ENCODE measurements at regions not wholly inside any gene's neighbourhood (a gene's known extent, or its start where the extent isn't known, plus 50 kb on each side); places are given as distances from the start of the nearest gene placed in this dataset.

- TF ChIP-seq EP300 (IDR thresholded peaks at IDR 0.05; ENCODE audit: low read depth) = no peak
- TF ChIP-seq, protein P1, sequence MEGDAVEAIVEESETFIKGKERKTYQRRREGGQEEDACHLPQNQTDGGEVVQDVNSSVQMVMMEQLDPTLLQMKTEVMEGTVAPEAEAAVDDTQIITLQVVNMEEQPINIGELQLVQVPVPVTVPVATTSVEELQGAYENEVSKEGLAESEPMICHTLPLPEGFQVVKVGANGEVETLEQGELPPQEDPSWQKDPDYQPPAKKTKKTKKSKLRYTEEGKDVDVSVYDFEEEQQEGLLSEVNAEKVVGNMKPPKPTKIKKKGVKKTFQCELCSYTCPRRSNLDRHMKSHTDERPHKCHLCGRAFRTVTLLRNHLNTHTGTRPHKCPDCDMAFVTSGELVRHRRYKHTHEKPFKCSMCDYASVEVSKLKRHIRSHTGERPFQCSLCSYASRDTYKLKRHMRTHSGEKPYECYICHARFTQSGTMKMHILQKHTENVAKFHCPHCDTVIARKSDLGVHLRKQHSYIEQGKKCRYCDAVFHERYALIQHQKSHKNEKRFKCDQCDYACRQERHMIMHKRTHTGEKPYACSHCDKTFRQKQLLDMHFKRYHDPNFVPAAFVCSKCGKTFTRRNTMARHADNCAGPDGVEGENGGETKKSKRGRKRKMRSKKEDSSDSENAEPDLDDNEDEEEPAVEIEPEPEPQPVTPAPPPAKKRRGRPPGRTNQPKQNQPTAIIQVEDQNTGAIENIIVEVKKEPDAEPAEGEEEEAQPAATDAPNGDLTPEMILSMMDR (IDR thresholded peaks at IDR 0.05) = no peak
- no peak for TF ChIP-seq POLR2A (IDR thresholded peaks at IDR 0.05)
- no peak for TF ChIP-seq POLR2AphosphoS5 (IDR thresholded peaks at IDR 0.05)
These were observed 186.6 kb upstream of the BDNF start for GRCh38 chr11:27886857-27887256.
